Muscle of back (tissue), 3 donors: ENCODE measurements at regions not wholly inside any gene's neighbourhood (a gene's known extent, or its start where the extent isn't known, plus 50 kb on each side); places are given as distances from the start of the nearest gene placed in this dataset.
"Not testable (repeated sequence)": the region's sequence is repeated elsewhere in the genome, so short reads cannot be mapped to it uniquely, and the experiment has no call there.

Source experiments
- DNase-seq, 3 donors: peaks; one replicate each; pipeline versions ENCODE4 v3.0.0 to v3.0.0-alpha.2; 2013

DNA sequence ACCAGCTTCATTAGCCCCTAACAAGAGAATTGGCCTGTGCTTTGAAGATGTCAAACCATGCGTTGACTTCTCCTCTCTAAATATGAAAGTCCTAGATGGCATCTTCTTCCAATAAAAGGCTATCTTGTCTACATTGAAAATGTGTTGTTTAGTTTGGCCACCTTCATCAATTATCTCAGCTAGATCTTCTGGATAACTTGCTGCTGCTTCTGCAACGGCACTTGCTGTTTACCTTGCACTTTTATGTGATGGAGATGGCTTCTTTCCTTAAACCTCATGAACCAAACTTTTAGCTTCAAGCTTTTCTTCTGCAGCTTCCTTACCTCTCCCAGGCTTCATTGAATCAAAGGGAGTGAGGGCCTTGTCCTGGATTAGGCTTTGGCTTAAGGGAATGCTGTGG lies 58.6 kb upstream of the CSNK1E start:
- not testable (repeated sequence) for DNase-seq

DNA sequence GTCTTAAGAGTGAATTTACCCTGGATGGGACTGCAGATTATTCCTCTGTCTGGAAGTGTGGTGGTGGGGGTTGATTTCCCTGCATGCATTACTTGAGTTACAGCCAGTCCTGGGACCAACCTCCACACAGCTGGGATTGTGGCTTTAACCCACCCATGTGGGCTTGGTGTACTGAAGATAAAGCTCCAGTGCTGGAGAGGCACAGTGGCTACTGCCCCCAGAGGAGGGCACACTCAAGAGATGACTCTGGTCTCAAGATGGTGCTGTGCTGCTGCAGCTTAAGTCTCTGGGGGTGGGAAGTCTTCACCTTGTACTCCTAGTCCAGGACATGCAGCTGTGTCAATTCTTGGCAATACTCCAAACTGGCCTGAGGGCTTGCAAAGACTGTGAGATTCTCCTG lies 57.8 kb upstream of the CSNK1E start:
- DNase-seq: not testable (repeated sequence)

- peak in 1 of 3 donors; percentile 23 for DNase-seq
Observed at GRCh38 chr22:38374433-38374831, 57.2 kb upstream of the CSNK1E start.

- DNase-seq: peak; percentile 38 to 63 (median 59)
Observed at GRCh38 chr22:38373783-38374432, 56.7 kb upstream of the CSNK1E start.

GRCh38 chr22:38372665-38373064 lies 55.4 kb upstream of the CSNK1E start:
- not testable (repeated sequence) for DNase-seq

GRCh38 chr22:38370490-38370889 lies 53.3 kb upstream of the CSNK1E start:
- DNase-seq: not testable (repeated sequence)

GRCh38 chr22:38369132-38369531 lies 51.9 kb upstream of the CSNK1E start:
- DNase-seq: not testable (repeated sequence)
